ENCODE measurements at regions not wholly inside any gene's neighbourhood (a gene's known extent, or its start where the extent isn't known, plus 50 kb on each side); places are given as distances from the start of the nearest gene placed in this dataset.
"Not testable (repeated sequence)": the region's sequence is repeated elsewhere in the genome, so short reads cannot be mapped to it uniquely, and the experiment has no call there.

DNA sequence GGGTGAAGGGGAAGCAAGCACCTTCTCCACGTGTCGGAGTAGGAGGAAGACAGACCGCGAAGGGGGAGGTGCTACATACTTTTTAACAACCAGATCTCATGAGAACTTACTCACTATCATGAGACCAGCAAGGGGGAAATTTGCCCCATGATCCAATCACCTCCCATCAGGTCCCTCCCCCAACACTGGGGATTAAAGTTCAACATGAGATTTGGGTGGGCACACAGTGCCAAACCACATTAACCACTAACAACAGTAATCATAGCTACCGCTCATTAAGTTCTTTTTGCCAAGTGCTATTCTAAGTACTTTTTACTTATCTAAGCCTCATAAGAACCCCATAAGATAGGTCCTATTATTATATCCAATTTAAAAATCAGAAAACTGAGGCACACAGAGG is 450.5 kb upstream of the DDI1 start:
- no peak for DNase-seq

DNA sequence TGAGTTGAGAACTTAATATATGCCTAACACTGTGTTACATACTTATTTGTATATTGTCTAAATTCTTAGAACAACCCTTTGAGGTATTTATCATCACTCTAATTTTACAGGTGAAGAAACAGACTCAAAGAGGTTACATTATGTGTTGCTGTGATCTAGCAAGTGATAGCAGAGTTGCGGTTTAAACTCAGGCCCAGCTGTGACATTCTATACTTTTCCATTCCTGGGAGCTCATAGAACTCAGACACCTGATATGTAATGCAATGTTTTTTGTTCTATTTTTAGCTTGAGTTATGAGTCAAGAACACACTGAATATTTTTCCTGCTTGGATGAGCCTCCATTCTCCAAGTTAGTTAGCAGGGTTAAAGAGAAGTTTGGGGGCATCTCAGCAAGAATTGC is 449.7 kb upstream of the DDI1 start:
- DNase-seq, result no peak

DNA sequence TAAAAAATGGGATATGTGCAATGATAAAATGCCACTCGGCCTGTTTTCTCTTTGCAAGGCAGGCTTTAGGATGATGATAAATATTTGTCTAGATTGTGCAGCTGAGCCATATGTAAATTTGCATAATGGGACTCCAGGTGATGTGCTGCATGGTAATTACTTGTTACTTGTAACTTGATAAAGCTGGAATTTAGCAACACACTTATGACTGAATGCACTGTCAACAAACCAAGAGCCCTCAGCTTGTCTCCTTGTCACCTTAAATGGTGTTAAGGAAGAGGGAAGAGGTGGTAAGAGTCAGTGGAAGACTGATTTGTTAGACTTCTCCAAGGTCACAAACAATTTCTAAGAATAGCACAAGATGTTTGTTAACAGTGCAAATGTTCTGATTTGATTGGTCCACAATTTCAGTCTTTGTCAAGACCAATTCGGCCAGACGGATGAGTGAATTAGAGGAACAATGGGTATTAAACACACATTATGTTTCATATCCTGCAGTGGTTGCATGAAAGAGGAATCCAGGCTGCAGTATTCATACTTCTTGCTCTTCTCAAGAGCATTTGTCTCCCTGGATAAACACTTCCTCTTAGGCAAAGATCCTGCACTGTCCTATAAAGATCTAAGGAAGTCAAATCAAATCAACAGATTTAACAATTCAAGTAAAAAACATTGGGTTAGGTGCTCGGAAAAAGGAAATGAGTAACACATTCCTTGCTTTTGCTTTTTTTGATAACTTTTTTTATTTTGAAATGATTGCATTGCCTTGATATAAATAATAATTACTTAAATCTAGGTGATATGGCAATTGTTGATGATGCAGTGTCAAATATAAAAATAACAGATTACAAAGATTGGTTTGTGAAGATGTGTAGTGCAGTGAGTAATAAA is 448.3 kb upstream of the DDI1 start:
- DNase-seq, result no peak

DNA sequence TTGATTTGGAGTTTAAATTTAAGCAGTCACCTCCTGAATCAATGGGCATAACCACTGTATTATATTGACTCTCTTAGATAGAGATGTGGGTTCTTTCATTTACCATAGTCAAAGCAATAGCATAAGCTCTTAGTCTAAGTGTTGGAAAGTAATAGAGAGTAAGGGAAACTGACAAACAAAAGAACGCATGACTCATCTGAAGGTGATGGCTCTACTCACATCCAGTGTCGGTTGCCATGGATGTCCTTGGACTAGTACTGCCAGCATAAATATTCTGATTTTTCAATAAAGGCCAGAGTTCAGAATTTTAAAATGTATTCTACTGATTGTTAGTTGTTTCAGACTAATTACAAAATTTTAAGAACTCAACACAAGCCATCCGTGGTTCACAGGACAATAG is 444.9 kb upstream of the DDI1 start:
- DNase-seq, result no peak

DNA sequence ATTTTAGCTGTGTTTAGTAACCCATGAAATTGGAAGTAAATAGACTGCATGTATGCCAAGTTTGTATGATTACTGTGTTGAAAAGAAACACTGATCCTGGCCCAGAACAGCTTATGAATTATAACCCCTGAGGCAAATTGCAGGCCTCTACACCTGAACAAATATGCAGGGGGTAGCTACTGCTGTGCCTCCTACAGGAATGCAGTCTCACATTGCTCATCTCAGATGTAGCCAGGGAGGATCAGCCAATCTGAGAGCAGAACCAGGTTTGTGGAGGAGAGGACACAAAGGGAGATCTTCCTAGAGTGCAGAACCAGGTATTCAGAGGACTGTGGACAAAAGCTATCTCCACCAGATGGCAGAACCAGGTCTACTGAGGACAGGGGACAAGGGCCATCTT is 442.2 kb upstream of the DDI1 start:
- DNase-seq, result no peak

DNA sequence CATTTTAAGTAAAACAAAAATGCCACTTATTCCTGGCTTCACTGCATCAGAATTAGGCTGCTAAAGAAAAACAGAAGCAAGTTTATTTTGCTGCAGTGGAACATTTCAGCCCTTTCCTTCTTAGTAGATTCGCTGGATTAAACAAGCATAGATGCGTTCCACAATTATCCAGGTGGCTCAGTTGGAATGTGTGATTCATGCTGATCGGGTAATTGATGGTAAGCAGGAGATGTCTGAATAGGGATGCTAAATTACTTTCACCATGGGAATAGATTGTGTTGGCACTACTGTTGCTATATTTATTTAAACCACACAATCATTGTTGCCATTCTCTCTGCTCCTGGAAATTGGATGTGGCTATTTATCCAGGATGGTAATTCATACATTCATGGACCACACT is 440.1 kb upstream of the DDI1 start:
- no peak for DNase-seq

DNA sequence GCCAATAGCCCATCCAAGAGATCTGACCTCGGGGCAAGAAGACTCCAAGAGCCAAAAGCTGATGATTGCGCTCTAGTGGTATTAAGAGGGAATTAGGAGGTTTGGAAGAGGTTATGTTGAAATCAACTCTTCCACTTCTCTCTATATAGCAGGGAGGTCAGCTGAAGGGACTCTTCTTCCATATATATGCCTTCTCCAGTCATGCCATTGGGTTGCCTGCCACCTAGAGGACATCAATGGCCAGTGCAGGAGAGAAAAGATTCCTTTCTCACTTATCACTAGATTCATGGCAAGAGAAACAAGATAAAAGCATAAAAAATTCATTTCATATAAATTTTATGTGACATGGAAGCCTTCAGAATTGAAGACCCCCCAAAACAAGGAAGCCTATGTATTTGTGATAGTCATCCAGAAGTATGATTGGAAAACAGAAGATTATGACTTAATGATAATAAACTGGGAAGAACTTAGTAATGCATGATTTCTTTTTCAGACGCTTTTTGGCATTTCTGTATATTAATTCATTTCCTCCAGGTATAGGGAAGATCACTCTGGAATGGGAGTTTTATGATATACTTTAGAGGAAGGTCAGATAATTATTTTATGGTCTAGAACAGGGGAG is 435.1 kb upstream of the DDI1 start:
- DNase-seq, result peak; percentile 78

DNA sequence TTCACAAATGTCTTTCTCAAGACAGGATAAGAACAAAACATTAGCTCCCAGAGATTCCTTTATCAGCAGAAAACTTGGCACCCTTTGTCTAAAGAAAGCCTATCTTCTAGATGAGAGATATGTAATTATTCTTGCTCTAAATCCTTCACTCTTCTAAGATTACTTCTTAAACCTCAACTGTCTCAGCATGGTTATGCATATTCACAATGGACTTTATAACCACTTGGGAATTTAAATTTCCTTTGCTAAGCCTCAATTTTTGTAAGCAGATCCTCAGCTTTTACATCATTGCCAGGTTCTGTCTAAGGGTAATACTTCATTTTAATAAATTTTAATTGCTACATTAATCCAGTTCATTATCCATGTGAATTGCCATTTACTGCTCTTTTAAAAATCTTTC is 433.6 kb upstream of the DDI1 start:
- DNase-seq, result no peak

DNA sequence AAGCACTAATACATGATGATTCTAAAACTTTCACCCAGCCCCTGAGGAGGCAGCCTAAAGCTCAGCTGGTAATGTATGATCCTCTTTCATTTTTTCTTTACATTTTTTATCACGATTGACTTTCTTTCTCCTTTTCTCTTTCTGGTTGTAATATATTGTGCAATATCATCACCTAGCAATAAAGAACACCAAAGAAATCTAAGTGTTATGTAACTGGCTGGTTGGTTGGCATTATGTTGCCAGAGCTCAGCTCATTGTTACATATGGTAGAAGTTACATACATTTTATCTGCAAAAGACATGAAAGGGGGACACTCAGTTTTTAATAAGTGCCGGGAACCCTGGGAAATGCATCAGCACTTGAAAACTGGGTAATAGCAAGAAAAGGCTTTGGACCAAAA is 432.1 kb upstream of the DDI1 start:
- no peak for DNase-seq

DNA sequence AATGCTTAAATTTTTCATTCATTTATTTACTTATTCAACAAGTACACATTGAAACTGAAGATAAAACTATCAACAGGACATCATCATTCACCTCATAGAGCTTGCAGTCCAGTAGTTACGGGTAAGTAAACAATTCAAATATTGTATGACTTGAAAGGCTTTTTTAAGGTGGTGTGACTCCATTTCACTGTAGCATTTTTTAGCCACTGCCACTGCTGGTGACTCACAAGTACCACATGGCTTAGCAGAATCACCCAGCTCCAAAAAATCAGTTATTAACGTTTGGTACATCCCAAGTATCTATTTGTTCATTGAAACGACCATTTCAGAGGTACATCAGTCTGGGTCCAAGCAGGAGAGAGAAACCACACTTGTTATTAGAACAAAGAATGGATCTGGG is 427.9 kb upstream of the DDI1 start:
- no peak for DNase-seq

DNA sequence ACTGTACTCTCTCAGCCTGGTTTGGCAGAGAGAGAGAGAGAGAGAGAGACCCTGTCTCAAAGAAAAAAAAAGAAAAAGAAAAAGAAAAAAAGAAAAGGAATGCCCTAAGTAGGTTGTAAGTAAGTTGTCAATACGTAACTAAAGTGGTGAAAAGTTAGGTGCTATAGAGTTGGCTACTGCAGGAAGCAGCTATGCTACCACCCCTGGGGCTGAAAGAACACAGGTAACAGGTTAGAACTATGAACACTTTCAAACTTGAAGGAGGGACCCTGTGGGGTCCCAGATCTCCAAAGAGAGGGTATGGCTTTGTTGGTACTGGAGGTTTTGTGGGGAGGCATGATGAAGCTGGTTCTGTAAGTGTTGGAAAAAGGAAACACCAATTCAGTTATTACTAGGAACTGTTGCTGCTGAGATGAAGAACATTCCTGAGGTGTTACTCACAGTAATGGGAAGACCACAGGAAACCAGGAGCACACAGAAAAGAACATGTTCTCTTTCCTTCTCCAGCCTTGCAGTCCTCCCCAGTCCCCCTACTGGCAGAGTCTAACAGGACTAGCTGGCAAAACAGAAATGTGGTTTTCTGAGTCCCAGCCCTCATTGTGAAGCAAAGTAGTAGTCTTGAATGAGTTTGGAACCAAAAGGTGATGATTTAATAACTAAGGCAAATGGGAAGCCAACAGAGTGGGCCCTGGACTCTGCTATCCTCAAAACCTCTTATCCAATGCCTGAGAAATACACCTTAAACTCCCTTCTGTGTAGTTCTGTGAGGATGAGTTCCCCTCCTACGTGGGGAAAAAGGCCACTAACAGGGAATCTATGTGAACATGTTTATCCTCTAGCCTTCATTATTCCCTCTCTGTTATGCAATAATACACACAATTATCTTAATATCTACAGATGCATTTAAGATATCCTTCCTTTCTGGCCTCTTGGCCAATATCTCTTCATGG is 427.0 kb upstream of the DDI1 start:
- DNase-seq, result peak; percentile 6

DNA sequence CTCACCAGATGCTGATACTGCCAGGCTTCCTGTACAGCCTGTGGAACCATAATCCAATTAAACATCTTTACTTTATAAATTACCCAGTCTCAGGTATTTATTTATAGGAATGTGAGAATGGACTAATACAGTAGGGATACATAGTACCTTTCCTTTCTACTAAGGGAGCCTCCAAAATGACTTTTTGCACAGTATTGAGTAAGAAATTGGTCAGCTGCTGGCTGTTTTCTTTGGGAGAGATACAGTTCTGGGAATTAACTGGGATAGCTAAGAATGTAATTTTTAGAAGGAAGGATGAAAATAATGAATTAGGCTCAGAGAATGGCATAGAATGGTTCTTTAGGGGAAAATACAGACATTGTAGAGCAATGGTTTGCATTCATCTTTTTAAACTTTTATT is 426.0 kb upstream of the DDI1 start:
- DNase-seq, result no peak

DNA sequence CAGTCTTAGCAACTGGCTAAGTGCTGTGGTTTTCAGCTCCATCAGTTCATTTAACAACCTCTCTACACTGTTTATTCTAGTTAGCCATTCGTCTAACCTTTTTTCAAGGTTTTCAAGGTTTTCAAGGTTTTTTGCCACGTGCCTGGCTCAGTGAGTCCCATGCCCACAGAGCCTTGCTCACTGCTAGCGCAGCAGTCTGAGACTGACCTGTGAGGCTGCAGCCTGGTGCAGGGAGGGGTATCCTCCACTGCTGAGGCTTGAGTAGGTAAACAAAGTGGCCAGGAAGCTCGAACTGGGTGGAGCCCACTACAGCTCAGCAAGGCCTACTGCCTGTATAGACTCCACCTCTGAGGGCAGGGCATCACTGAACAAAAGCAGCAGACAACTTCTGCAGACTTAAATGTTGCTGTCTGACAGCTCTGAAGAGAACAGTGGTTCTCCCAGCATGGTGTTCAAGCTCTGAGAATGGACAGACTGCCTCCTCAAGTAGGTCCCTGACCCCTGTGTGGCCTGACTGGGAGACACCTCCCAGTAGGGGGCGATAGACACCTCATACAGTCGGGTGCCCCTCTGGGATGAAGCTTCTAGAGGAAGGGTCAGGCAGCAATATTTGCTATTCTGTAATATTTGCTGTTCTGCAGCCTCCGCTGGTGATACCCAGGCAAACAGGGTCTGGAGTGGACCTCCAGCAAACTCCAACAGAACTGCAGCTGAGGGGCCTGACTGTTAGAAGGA is 424.7 kb upstream of the DDI1 start:
- not testable (repeated sequence) for DNase-seq

DNA sequence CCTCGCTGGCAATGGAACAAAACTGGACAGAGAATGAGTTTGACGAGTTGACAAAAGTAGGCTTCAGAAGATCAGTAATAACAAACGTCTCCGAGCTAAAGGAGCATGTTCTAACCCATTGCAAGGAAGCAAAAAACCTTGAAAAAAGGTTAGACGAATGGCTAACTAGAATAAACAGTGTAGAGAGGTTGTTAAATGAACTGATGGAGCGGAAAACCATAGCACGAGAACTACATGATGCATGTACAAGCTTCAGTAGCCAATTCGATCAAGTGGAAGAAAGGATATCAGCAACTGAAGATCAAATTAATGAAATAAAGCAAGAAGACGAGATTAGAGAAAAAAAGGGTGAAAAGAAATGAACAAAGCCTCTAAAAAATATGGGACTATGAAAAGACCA is 424.0 kb upstream of the DDI1 start:
- DNase-seq, result not testable (repeated sequence)

DNA sequence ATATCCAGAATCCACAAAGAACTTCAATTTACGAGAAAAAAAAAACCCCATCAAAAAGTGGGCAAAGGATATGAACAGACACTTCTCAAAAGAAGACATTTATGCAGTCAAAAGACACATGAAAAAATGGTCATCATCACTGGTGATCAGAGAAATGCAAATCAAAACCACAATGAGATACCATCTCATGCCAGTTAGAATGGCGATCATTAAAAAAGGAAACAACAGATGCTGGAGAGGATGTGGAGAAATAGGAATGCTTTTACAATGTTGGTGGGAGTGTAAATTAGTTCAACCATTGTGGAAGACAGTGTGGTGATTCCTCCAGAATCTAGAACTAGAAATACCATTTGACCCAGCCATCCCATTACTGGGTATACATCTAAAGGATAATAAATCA is 419.9 kb upstream of the DDI1 start:
- DNase-seq, result not testable (repeated sequence)

DNA sequence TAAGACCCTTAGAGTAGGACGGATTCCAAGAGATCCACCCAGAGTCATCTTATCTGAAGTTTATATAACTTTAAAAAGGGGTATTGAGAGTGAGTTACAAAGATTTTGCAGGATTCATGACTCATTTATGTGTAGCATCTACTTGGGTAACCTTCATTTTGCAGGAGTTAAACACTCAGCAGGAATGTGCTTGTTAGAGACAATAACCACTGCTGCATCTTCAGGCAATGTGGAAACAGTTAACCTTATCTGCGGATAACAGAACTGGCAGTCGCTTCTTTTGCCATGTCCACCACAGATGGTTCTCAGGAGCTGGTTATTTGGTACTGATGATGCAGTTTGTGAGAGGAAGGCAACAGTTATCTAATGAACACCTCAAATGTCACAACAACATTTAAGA is 417.9 kb upstream of the DDI1 start:
- no peak for DNase-seq

DNA sequence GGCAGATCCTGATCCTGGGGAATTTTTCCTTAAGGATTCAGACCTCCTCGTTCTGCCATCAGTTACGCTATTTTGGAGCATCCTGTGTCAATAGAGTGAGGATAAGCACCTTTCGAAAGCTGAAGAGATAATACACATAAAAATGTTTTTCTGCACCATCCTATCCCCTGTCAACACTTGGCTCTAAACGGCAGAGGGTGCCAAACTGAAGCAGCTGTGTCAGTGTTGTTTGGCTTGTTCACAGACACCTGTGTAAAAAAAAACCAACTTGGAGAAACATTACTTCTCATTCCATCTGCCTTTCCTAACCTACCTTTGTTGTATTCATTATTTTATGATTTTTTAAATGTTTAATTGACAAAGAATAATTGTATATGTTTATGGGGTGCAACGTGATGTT is 417.0 kb upstream of the DDI1 start:
- DNase-seq, result peak; percentile 41

DNA sequence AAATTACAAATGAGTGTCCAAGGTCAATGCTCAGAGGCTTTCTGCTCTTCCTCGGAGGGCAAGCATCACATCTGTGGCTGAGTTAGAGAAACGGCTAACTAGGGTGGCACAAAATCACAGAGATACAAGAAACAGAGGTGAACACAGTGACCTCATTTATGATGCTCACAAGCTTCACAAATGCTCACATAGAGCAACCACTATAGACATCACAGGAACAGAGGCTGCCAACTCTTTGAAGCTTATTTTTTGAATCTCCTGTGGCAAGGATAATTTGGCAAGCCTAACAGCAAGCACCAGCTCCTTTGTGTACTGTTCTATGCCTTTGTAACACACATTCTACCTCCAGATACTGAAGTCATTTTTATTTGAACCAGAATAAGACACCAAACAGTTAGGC is 416.5 kb upstream of the DDI1 start:
- DNase-seq, result peak; percentile 31

DNA sequence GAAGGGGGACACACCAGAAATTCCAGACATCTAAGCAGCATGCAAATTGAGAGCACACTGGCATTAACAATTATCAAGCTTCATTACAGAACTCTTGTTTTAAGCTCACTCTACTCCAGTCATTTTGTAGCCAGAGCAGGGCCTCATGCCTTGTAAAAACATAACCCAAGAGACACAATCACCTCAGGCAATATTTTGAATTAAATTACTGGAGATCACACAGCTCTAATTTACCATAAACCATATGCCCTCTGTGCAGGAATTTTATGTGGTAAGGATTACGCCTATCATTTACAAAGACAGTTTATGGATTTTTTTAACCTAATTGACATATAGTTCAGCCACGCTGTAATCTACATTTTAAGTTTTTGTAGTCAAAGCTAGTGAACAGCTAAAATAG is 414.1 kb upstream of the DDI1 start:
- no peak for DNase-seq

DNA sequence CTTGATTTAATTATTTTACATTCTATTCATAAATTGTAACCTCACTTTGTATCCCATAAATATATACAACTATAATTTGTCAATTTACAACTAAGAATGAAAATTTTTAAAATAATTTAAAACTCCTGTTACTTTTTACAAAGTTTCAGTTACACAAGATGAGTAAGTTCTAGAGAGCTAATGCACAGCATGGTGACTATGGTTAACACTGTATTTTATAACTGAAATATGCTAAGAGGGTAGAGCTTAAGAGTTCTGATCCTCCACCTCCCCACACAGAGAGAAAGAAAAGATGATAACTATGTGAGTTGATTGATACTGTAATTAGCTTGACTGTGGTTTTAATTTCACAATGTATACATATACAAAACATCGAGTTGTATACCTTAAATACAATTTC is 412.5 kb upstream of the DDI1 start:
- no peak for DNase-seq

DNA sequence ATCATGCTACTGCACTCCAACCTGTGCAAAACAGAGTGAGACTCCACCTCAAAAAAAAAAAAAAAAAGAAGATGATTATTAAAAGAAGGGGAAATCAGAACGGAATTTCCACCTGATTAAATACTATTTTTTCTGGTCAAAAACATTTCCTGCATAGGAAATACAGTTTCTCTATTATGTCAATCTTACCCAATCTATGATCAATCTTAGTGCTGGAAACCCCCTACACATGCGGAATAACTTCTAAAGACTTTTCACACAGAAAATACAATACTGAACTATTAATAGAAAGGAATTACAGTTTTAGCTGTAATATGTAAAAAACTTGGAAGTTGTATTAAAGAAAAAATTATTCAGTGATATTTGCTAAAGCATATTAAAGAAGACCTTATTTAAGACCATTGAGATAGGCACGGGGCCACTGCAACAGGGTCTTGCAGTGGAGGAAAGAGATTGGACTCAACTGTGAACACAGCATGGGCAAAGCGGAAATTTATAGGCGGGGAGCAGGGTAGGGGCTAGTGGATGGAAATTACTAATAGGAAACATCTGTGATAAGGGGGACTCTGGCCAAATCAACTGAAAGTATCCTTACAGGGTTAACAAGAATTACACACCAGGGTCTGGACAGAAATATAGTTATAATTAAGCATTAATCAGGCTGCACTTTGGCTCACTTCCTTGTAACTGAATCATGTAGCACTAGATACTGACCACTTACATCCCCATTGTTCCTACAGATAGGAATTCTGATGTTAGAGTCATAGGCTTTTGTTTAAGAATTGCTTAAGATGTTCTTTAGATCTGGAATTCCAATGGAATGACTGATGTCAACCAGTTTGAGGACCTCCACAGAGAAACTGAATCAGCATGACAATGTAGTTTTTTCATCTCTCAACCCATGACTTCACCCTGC is 411.5 kb upstream of the DDI1 start:
- peak; percentile 26 for DNase-seq

DNA sequence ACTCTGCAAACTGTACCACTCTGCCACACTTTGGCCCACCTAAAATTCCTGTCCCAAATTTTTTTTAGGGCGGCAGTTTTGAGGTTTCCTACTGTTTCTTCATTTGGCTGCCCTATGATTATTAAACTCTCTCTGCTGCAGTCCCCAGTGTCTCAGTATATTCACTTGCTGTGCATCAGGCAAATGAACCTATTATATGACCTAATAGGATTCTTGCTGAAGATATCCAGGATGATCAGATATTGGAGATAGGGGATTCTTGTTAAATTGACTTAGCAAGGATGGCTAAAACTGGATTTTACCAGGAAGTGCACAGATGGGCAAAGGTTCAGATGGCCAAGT is 410.8 kb upstream of the DDI1 start:
- DNase-seq, result peak; percentile 79

Measured in NCI-H82 (cell line).